HUDEP-2 (cell line): ENCODE measurements at regions not wholly inside any gene's neighbourhood (a gene's known extent, or its start where the extent isn't known, plus 50 kb on each side); places are given as distances from the start of the nearest gene placed in this dataset.
"Not testable (repeated sequence)": the region's sequence is repeated elsewhere in the genome, so short reads cannot be mapped to it uniquely, and the experiment has no call there.

ENCODE experiments used
- DNase-seq, 76 experiments: peaks; one replicate each; lab custom pipeline; 2025; ENCODE audit not compliant: unreplicated experiment in 76 of 76; lab: John Stamatoyannopoulos, UW

DNA sequence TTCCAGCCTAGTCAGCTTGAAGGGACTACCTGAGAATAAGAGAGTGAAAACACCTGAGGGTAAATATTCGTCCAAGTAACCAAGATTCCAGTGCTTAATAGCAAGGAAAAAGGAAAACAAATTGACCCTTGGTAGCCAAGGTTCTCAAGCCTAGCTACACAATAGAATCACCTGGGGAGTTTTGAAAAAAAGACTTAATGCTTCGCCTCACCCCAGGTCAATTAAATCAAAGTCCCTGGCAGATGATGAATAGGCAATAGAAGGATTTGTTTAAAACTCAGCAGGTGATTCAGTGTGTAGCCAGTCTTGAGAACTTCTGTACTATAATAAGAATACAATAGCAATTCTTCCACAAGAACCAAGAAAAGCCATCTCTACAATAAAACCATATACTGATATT lies 500.2 kb downstream of the XIRP2 start:
- DNase-seq, result no peak

DNA sequence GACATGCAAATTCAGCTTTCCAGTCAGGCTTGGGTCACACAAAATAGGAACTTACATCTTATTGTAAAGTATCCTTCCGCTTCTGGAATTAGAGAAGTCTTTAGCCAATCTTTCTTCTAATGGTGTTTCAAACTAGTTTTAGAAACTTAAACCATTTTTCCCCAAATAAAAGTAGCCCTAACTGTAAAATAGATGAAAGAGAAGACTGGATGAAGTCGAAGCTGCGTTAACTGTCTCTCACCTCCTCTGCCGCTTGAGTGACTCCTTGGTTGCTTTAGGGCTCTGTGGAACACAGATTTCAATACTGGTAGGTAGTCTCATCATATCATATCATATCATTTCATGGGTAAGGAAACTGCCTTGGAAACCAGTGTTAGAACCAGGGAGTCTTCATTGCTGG lies 498.4 kb downstream of the XIRP2 start:
- no peak for DNase-seq

DNA sequence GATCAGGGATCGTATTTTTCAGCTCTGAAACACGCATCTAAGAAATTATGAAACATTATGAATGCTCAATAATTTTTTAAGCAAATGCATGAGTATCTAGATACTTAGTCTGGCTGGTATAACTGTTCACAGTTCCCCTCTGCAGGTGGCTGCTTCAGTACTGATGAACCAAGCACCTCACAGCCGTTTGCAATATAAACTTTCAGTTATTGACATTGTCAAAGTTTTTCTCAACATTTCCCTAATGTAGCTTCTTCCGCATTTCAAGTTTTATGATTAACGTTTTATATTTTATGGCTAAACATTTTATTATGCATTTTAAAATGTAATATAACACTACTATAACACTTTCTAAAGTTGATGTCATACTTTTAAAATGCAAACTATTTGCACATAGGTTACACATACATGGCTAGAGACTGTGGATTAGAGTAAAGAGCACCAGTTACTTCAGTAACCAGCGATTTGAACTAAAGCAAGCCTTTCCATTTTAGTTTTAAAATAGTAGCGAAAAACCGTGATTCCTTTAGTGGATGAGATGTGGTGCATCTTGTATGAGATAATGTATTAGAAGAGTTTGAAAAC lies 495.4 kb downstream of the XIRP2 start:
- no peak for DNase-seq

DNA sequence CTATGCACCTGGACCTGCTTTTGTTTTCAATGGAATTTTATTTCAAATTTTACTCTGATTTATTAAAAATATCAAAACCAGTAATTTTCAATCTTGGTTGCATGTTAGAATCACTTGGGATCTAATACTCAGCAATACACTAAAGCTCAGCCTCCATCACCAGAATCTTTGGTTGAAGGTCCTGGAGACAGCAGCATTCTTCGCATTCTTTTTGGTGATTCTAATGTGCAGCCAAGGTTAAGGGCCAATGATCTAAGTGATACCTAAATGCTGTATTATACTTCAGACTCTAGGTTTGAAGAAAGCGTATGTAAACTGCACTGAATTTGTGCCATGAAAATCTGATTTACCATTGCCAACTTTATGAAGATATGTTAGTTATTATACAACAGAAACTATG lies 493.1 kb downstream of the XIRP2 start:
- DNase-seq, result no peak

DNA sequence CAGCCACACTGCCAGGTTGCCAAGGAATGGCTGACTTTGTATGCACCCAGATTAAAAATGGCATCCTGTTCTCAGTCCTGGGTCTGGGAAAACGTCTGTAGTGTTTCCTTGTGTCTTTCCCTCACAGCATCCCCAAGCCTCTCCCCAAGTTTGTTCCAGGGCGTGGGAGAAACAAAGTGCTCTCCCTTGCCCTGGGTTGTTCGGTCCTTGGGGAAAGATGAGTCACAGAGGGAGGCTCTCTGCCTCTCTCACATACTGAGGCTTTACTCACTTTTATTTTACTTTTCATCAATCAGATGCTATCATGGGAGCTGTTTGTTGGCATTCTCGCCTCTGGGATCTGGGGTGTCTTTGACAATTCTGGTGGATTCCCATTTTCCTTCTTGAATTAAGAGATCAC lies 492.3 kb downstream of the XIRP2 start:
- no peak for DNase-seq

DNA sequence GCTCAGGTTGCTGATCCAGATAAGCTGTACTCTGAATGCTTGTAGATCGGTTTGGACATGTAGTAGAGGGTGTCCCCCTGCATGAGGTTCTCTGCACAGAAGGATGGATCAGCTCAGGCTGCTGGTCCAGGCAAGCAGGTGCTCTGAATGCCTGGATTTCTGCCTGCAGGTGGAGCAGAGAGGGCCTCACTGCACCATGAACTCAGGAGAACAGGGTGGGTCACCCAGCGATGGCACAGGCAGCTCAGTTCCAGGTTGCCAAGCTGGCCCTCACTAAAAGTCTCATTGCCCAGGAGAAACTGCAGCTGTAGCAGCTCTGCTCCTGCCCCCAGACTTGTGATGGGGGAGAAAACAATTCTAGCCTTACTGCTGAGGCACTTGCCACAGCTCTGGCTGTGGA lies 491.8 kb downstream of the XIRP2 start:
- DNase-seq, result no peak

DNA sequence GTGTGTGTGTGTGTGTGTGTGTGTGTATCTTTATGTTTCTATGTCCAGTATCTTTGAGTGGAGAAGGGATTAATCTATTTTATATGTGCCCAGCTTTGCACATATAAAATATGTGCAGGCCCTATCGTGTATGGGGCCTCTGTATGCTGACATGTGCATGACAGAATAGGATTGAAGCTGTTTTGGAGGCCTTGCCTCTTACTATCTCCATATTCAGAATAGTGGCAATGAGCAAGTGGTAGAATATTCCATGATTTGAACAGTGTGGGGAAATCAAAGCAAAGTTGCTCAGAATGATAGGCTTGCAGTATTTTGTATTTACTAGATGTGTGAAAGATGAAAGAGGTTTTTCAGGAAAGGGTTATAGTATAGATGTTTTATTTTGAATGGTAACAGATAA lies 480.8 kb downstream of the XIRP2 start:
- DNase-seq, result no peak

DNA sequence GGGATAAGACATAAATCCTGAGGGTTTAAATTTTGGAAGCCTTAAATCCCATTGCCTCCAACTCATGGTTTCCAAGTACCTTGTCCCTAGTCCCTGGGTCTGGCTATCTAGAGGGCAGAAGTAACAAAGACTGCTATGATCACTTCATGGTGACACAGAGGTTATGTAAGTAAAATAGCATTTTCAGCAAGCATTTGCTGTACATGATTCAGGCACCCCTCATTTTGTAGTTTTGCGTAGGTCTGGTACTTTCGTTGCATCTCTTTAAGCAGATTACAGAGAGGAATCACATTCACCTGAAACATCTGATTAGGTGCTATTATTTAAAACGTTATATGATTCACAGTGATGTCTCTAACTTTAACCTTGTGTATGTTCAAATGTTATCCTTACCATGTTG lies 480.1 kb downstream of the XIRP2 start:
- DNase-seq, result no peak

DNA sequence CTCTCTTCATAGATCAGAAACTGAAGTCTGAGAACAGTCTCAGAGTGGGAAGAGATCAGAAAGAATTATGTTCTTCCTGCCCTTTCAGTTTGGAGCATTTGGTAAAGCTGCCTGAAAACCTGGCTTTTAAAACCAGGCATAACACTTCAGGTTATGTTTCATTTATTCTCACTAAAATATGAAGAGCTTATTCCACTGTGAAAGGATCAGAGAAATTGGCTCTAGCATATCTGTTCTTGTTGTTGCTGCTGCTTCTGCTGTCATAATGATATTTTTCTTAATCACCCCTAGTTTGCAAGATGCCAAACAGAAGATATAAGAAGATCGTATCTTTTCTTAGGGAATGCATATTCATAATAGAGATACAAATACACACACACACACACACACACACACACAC lies 476.9 kb downstream of the XIRP2 start:
- DNase-seq, result no peak

DNA sequence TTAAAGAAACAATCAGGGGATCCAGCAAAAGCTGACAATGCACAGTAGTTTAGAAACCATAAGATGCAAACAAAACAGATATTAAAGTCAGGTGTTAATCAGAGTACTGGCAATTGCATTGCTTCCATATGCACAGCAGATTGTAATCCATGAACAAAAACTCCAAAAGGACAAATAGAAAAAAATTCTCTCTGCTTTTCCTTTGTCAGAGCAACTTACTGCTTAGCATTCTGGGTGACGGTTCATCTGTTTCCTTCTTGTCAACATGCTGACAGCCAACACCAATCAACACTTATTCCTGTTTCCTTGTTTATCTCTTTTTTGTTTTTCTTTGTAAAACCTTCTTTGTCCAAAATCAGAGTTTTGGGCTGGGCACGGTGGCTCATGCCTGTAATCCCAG lies 473.1 kb downstream of the XIRP2 start:
- no peak for DNase-seq

DNA sequence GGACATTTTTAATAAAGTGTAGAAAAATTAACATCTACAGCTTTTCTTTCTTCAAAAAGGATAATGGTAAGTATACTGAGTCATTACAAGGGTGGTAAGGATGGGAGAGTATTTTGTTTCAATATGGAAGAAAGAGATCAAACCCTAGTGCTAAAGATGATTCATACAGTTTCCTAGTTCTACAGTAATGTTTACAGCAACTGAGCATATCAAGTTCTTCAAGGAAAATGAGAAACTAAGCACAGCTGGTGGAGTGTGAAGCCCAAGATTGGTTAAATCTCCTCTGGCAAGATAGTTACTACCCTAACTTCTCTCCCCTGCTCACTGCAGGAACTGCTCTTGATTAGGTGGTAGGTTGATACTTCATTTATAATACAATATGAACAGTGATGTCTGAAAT lies 467.5 kb downstream of the XIRP2 start:
- DNase-seq, result no peak

DNA sequence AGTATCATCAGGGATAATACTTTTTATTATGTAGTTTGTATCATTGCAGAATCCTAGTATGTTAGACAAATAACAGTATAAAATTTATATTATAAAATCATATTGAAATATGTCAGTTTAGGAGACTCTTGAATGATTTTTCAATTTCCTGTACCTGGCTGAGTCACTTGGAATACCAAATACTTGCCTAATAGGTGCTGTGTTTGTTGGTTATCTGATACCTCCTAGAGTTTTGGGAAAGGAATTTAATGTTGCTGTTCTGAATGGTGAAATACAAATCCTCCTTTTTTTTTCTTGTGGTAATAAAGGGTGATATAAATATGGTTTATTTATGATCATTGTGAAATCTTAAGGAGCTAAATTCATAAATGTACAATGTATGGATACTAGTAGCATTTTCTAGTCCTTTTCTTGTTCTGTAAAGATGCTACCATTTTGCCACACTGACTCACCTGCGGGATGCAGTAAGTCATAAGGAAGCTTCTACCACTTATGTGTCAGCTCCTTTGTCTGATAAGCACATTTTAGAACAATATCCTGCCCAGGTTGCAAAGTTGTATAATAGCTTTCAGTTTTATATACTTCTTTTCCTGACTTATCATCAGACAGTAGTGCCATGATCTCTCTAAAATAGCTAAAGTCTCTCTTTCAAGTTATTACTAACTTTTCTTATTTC lies 465.5 kb downstream of the XIRP2 start:
- no peak for DNase-seq

DNA sequence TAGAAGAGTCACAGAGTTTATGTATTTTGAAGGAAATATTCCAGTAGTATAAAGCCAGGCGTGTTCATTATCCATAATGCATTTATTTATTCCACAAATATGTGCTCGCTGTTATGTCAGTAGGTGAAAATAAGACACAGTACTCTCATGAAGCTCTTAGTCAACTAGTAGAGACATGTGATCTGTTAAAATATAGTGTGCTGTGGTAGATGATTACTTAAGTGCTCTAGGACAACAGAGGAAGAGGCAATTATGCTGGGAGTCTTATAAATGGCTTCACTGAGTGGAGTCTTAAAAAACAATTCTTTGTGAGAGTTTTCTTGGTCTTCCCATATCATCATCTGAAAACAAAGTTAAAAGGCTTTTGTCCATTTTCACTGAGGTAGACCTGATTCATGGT lies 457.3 kb downstream of the XIRP2 start:
- no peak for DNase-seq

DNA sequence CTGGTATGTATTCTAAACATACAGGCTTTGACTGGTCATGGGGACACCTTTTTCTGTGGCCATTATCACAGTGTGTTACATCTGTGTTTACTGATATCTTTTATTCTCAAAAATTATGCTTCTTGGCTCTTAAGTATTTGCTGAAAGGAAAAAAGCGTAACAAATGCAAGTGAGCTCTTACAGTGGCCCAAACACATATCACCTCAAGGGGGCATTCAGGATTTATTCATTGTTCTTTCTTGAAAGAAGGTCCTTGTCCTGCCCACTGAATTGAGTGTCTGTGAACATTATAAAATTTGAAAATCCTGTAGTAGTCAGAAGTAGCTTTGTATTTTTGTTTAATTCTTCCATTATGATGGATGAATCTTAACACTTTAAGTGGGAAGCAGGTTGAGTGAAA lies 454.5 kb downstream of the XIRP2 start:
- DNase-seq, result no peak

DNA sequence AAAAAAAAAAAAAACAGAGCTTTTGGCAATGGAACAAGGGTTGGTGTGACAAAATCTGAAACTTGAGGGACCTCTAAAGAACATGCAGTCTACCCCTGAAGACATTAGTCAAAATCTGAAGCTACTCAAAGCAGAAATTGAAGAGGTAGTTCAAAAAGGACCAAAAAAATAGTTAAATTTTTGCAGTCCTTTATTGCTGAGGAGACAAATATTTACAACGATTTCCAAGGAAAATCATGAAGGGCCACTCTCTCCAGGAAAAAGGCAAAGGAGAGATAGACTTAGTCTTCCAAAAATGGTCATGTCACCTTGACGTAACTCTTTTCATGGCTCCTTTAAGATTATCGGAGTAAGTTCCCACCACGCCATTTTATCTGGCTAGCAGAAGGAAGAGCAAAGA lies 452.0 kb downstream of the XIRP2 start:
- DNase-seq, result no peak

DNA sequence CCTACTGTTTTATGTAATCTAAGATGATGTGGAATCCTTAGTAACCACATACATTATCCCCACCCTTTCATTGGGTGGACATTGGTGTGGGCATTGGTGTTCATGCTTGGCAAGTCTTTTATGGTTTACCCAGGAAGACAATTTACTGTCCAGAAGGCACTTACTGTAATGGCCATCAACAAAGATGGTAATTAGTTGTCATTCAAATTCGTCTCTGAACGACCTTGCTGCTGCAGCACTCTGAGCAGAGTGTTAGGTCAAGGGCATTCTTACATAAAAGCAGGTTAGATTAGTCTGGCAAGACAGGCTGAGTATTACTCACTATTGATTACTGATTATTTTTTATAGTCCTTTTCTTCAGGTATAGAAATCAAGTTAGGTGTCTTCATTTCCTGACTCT lies 447.9 kb downstream of the XIRP2 start:
- DNase-seq, result no peak

DNA sequence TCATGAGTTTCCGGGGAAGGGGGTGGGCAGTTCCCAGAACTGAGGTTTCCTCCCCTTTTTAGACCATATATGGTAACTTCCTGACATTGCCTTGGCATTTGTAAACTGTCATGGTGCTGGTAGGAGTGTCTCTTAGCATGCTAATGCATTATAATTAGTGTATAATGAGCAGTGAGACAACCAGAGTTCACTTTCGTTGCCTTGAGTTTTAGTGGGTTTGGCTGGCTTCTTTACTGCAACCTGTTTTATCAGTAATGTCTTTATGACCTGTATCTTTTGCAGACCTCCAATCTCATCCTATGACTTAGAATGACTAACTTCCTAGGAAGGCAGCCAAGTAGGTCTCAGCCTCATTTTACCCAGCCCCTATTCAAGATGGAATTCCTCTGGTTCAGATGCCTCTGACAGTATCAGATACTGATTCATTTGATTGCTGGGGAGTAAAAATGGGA lies 447.3 kb downstream of the XIRP2 start:
- DNase-seq, result no peak

DNA sequence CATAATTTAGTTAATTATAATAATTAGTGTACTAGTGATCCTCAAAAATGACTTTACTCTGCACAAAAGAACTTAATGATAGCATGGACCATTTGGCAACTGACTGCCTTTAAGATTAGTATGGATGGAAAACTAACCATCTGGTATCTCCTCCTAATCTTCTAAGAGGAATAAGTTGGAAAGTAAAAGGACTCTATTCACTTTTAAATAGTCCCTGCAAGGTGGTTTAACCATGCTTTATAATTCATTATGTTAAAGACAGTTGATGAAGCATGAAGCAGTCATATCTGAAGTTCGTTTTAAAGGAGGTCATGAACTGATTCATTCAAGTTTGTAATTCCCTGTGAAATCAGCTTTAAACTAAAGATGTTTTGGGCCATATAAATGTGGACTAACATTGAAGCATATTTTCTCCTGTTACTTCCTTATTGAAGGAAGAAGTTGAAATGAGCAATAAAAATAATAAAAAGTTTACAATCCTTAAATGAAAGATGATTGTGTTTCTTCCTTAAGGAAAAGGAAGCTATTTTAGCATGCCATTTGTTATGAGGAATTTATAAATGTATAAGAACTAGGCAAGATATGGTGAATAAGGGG lies 446.0 kb downstream of the XIRP2 start:
- no peak for DNase-seq

DNA sequence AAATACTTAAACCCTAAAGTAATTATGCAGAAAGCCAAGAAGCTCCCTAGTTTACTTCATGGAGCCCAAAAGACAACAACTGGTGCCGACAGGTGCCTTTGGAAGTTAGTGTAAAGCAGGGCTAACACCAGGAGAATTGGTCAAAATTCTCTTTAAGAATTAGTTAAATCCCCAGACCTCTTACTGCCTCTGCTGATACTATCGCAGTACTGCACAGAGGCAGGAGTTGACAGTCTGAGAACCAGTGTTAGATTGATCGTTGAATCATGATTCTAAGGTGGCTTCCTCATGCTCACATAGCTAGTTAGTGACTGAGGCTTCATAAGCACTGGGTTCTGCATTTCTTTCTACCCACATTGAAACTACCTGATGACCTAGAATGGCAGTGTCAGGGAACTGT lies 445.0 kb downstream of the XIRP2 start:
- no peak for DNase-seq

DNA sequence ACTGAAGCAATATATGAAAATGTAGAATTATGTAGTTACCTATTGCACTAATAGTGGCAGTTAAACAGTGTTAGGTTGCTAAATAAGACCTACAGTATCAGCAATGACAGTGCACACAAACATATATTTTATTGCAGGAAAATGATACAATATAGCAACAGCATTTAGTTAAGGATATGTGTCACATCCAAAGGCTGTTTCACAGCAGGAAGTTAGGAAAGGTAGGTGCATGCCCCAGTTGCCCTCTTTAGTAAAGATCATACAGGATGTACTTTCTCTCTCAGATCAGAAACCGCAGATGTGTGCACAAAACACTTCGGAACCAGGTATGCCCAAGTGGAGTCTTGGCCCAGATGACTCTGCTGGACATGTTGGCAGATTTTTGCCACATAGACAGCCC lies 444.1 kb downstream of the XIRP2 start:
- no peak for DNase-seq

DNA sequence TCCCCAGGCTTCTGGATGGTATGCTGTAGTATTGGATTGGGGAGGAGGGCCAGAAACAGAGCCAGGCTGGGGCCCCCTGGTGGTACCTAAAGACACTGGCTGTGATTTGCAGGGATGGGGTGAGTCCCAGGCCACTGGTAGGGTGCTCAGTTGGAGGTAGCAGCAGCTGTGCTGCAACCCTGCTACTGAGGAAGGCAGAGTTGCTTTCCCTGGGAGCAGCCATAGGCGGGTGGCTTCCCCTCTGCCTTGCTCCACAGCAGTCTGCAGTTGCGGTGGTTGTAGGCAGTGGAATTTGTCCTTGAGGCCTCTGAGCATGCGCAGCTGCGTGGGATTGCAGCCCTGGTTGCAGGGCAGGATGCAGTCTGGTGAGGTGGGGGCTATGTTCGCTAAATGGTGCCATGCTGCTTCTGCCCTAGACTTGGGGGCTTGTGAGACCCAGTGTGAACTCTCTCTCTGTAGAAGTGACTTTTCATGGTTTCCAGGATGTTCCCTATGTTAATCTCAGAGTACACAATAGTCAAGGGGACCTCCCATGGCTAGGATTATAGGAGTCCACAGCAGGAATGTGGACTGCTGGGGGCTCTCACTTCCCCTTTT lies 443.5 kb downstream of the XIRP2 start:
- no peak for DNase-seq

DNA sequence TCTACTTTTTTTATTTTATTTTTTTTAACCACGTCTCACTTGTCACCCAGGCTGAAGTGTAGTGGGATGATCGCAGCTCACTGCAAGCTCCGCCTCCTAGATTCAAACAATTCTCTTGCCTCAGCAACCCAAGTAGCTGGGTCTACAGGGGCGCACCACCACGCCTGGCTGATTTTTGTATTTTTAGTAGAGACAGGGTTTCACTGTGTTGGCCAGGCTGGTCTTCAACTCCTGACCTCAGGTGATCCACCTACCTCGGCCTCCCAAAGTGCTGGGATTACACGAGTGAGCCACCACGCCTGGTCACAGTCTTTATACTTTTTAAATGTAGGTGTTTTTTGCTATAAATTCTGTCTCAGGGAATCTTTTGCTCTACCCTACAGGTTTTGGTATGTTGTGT lies 440.5 kb downstream of the XIRP2 start:
- DNase-seq, result not testable (repeated sequence)
